Lung (tissue), 11 donors: ENCODE measurements at regions not wholly inside any gene's neighbourhood (a gene's known extent, or its start where the extent isn't known, plus 50 kb on each side); places are given as distances from the start of the nearest gene placed in this dataset.

Experiments
- ATAC-seq: fragments of 200-7000 bp; cut with Tn5 transposase; one replicate; pipeline ENCODE4 v1.9.1; 2020; ENCODE audit warnings: moderate number of reproducible peaks; ENCODE audit not compliant: insufficient read depth, low FRiP score
- DNase-seq, 3 donors: peaks; one replicate each; pipeline ENCODE4 v3.0.0-alpha.2; 2013 to 2017
- H3K27ac ChIP-seq, 2 donors: one replicate each; pipeline ENCODE4 v1.5.1; 2013; ENCODE audit warnings: mild to moderate bottlenecking in 2 of 2, moderate library complexity in 2 of 2, control low read depth in 1 of 2, inconsistent platforms in 1 of 2, low read depth in 1 of 2, low read length in 1 of 2
- H3K27me3 ChIP-seq, 3 donors: one replicate each; pipeline ENCODE4 v1.5.1; 2013; ENCODE audit warnings: low read length in 2 of 3; ENCODE audit not compliant: control insufficient read depth in 3 of 3, insufficient read depth in 3 of 3
- H3K36me3 ChIP-seq, 4 donors: one replicate each; pipeline ENCODE4 v1.5.1; 2013; ENCODE audit warnings: low read length in 4 of 4, mild to moderate bottlenecking in 1 of 4, moderate library complexity in 1 of 4; ENCODE audit not compliant: control insufficient read depth in 4 of 4, insufficient read depth in 4 of 4
- H3K4me1 ChIP-seq, 5 donors: one replicate each; pipeline ENCODE4 v1.5.1; 2013; ENCODE audit warnings: low read length in 5 of 5, mild to moderate bottlenecking in 2 of 5, moderate library complexity in 1 of 5; ENCODE audit not compliant: control insufficient read depth in 5 of 5, insufficient read depth in 5 of 5
- H3K4me3 ChIP-seq: one replicate; pipeline ENCODE4 v1.5.1; 2013; ENCODE audit warnings: mild to moderate bottlenecking, control low read depth, moderate library complexity
- H3K9ac ChIP-seq, 2 donors: one replicate each; pipeline ENCODE4 v1.5.1; 2013; ENCODE audit warnings: low read length in 2 of 2, control low read depth in 1 of 2; ENCODE audit not compliant: insufficient read depth in 1 of 2
- H3K9me3 ChIP-seq, 4 donors: one replicate each; pipeline ENCODE4 v1.5.1; 2013; ENCODE audit warnings: low read length in 3 of 4, mild to moderate bottlenecking in 1 of 4, moderate library complexity in 1 of 4; ENCODE audit not compliant: control insufficient read depth in 4 of 4, insufficient read depth in 3 of 4
- WGBS, 2 donors: extraction: QIAGEN DNeasy Blood & Tissue Kit; methylation state at CpG; one replicate each; pipeline ENCODE4 v1.1.7; 2013; 5-methylcytosine and 5-hydroxymethylcytosine counted together
- TF ChIP-seq, protein P1 (sequence below): IDR thresholded peaks from 2 replicates; pipeline ENCODE4 v1.5.1; 2012; ENCODE audit warnings: mild to moderate bottlenecking; ENCODE audit errors: control extremely low read depth, extremely low read depth
- donor health status: control.
- donor health status: control.
- donor health status: Bipolar disorder and iron deficiency.
- donor health status: healthy.
- donor health status: DM: yes; HTN: yes; CAD: no.

DNA sequence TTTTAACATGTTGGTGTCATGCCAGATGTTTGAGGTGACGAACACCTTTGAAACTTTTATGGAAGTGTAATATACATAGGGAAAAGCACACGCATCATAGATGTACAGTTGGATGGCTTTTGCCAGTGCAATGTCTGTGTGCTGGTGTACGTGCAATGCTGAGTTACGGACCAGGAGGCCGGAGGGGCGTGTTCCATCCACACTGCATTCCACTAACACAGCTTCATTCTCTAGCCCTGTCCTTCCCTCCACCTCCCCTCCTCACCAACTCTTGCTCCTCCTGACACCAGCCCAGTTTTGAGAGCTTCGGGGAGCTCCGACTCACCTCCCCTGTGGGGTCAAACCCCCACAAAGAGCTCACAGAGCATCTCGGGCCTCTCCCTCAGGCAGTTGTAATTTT is 358.8 kb downstream of the C16orf95 start:
- Histone ChIP-seq H3K9me3 (peaks cover 0 to 8% (median 0%) of the 10 kb centered on the region in 4 donors), H3K4me3 (no peak overlapping the region), H3K27me3 (peaks cover 0 to 7% (median 3%) of the 10 kb centered on the region in 3 donors), H3K36me3 (no peaks in the 10 kb centered on the region), H3K27ac (no peak overlapping the region), H3K4me1 (peaks cover 0 to 40% (median 16%) of the 10 kb centered on the region in 5 donors), H3K9ac (no peak overlapping the region)
- TF ChIP-seq, protein P1, sequence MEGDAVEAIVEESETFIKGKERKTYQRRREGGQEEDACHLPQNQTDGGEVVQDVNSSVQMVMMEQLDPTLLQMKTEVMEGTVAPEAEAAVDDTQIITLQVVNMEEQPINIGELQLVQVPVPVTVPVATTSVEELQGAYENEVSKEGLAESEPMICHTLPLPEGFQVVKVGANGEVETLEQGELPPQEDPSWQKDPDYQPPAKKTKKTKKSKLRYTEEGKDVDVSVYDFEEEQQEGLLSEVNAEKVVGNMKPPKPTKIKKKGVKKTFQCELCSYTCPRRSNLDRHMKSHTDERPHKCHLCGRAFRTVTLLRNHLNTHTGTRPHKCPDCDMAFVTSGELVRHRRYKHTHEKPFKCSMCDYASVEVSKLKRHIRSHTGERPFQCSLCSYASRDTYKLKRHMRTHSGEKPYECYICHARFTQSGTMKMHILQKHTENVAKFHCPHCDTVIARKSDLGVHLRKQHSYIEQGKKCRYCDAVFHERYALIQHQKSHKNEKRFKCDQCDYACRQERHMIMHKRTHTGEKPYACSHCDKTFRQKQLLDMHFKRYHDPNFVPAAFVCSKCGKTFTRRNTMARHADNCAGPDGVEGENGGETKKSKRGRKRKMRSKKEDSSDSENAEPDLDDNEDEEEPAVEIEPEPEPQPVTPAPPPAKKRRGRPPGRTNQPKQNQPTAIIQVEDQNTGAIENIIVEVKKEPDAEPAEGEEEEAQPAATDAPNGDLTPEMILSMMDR = no peak
- ATAC-seq (no peak), DNase-seq (no peak)
- 85 to 87% methylated on average over 9 of the region's 9 CpGs for WGBS, 2 donors

DNA sequence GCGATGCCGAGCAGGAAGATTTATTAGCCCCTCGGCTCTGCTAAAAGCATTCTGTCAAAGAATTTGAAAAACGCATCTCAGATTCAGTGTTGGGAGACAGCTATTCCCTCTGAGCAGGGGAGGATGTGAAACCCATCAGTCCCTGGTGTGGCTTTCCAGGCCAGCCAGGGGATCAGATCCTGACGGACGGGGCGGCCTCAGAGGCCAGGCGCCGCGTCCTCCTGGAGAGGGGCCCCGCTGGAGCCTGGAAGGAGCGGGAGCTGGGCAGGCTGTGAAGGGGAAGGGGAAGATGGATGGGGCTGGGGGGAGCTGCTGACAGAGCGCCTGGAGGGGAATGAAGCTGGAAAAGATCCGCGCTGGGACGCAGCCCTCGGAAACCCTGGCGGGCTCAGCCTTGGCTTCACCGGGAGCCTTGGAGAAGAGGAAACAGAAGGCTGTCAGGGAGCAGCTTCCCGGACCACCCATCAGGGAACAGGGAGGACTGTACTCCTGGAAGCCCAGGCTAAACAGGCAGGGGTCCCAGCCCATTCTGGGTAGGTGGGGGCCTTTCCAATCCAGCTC is 358.0 kb downstream of the C16orf95 start:
- TF ChIP-seq, protein P1 = no peak
- Histone ChIP-seq H3K4me3 (no peak overlapping the region), H3K4me1 (peaks cover 0 to 40% (median 14%) of the 10 kb centered on the region in 5 donors), H3K9ac (no peak overlapping the region), H3K9me3 (peaks cover 0 to 5% (median 0%) of the 10 kb centered on the region in 4 donors), H3K36me3 (no peaks in the 10 kb centered on the region), H3K27me3 (peaks cover 0 to 7% (median 3%) of the 10 kb centered on the region in 3 donors), H3K27ac (no peak overlapping the region)
- 26 to 29% methylated on average over 20 of the region's 20 CpGs for WGBS, 2 donors
- DNase-seq (peak; percentile 80 to 92 (median 81)), ATAC-seq (no peak)

DNA sequence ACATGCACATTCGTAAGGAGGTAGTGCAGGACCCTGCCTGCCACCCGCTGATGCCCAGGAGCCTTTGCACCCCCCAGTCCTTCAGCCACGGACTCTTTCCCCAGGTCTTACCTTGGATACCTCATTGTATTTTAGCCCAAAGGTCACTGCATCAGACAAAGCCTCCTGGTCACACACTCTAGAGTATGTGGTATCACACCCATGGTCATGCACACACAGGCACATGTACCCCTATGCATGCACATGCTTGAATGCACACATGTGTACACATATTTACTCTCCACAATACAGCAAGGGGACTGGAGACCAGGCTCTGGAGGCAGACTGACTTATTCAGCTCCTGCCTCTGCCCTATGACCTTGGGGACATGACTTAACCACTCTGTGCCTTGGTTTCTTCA is 357.5 kb downstream of the C16orf95 start:
- H3K4me1 ChIP-seq = peaks cover 0 to 40% (median 14%) of the 10 kb centered on the region in 5 donors
- peaks cover 0 to 5% (median 0%) of the 10 kb centered on the region in 4 donors for H3K9me3 ChIP-seq
- TF ChIP-seq, protein P1 = no peak
- H3K27me3 ChIP-seq = peaks cover 0 to 7% (median 3%) of the 10 kb centered on the region in 3 donors
- DNase-seq (no peak), ATAC-seq (no peak)
- H3K27ac ChIP-seq = no peak overlapping the region
- H3K4me3 ChIP-seq = no peak overlapping the region
- H3K9ac ChIP-seq = no peak overlapping the region
- no peaks in the 10 kb centered on the region for H3K36me3 ChIP-seq
- 75 to 76% methylated on average over 3 of the region's 3 CpGs for WGBS, 2 donors

DNA sequence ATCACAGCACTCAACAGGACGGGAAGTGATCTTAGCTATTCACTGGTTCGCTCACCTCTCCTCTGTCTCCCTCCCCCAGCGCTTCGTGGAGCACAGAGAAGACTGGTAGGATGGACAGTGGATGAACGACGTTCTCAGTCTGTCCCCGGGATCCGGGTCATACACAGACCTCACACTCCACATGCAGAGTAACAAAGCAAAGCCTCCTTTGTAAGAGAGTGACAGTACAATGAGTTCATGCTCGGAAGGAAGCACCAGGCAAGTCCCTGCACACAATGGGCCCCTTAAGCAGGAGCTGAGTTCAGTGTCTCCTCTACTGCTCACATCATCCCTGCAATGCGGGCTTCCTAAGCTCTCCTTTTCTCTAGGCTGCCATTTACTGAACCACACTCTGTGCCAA is 356.9 kb downstream of the C16orf95 start:
- Histone ChIP-seq H3K4me3 (no peak overlapping the region), H3K9ac (no peak overlapping the region), H3K4me1 (peaks cover 0 to 37% (median 14%) of the 10 kb centered on the region in 5 donors), H3K27ac (no peak overlapping the region), H3K27me3 (peaks cover 0 to 4% (median 3%) of the 10 kb centered on the region in 3 donors), H3K9me3 (peaks cover 0 to 5% (median 0%) of the 10 kb centered on the region in 4 donors), H3K36me3 (no peaks in the 10 kb centered on the region)
- TF ChIP-seq, protein P1 = no peak
- ATAC-seq (no peak), DNase-seq (no peak)
- 50 to 57% methylated on average over 10 of the region's 10 CpGs for WGBS, 2 donors
